Heart right ventricle (tissue), 16 donors: ENCODE measurements at regions not wholly inside any gene's neighbourhood (a gene's known extent, or its start where the extent isn't known, plus 50 kb on each side); places are given as distances from the start of the nearest gene placed in this dataset.

Experiments
- ATAC-seq, 8 donors: fragments of 200-7000 bp; cut with Tn5 transposase; one replicate each; pipeline ENCODE4 v1.9.1; 2020; ENCODE audit warnings: mild to moderate bottlenecking in 8 of 8, moderate library complexity in 8 of 8, moderate number of reproducible peaks in 1 of 8
- DNase-seq, 2 donors: peaks; one replicate each; pipeline ENCODE4 v3.0.0-alpha.2; 2020
- H3K27ac ChIP-seq, 10 donors: fragments of 200-600 bp; sonication (generic) in 2 of 10; one replicate each; pipeline versions ENCODE4 v1.5.0 to v1.8.0; 2020 to 2022; ENCODE audit warnings: mild to moderate bottlenecking in 3 of 10
- H3K27me3 ChIP-seq, 7 donors: fragments of 200-600 bp; one replicate each; pipeline ENCODE4 v1.8.0; 2021 to 2022; ENCODE audit warnings: mild to moderate bottlenecking in 2 of 7
- H3K36me3 ChIP-seq, 9 donors: fragments of 200-600 bp; sonication (generic) in 1 of 9; one replicate each; pipeline versions ENCODE4 v1.5.0 to v1.8.0; 2020 to 2022; ENCODE audit warnings: mild to moderate bottlenecking in 2 of 9
- H3K4me1 ChIP-seq, 9 donors: fragments of 200-600 bp; sonication (generic) in 1 of 9; one replicate each; pipeline versions ENCODE4 v1.5.0 to v1.8.0; 2020 to 2022; ENCODE audit warnings: mild to moderate bottlenecking in 4 of 9
- H3K4me3 ChIP-seq, 10 donors: fragments of 200-600 bp; sonication (generic) in 2 of 10; one replicate each; pipeline versions ENCODE4 v1.5.0 to v1.8.0; 2020 to 2022; ENCODE audit warnings: mild to moderate bottlenecking in 7 of 10, moderate library complexity in 2 of 10
- H3K9me3 ChIP-seq, 11 donors: fragments of 200-600 bp in 10 of 11; sonication (generic) in 2 of 11; one replicate each; pipeline versions ENCODE4 v1.5.0 to v1.8.0; 2013 to 2022; ENCODE audit warnings: mild to moderate bottlenecking in 2 of 11, control low read depth in 1 of 11, moderate library complexity in 1 of 11
- CTCF ChIP-seq, 9 donors: fragments of 200-600 bp; sonication (generic) in 2 of 9; IDR thresholded peaks; one replicate each; pipeline versions ENCODE4 v1.5.0 to v1.8.0; 2021 to 2022; ENCODE audit warnings: antibody characterized with exemption in 9 of 9, mild to moderate bottlenecking in 5 of 9, moderate library complexity in 1 of 9
- WGBS, 2 donors: extraction: QIAGEN DNeasy Blood & Tissue Kit; methylation state at CpG; one replicate each; pipeline ENCODE4 v1.1.7; 2013; ENCODE audit warnings: inconsistent platforms in 1 of 2; 5-methylcytosine and 5-hydroxymethylcytosine counted together
- intact Hi-C, 10 donors: fragments of 100-400 bp; cut with DNase I; formaldehyde crosslinking; loops; one replicate each; pipeline versions ENCODE4 v1.11.1 to v1.14.2; 2022
- donor health status: Arrhythmogenic right ventricular cardiomyopathy.
- donor health status: ischemic (EF 13 %, LVEDD 7.1; RV severe dilation, severe dysfunction).
- donor health status: healthy with polysubstance abuse.
- donor health status: DM: no; HTN: yes; CAD: no.
- donor health status: DM: no; HTN: no; CAD: no.
- donor health status: ischemic (EF 25% LVEDD 6.9; RV normal size, moderate dysfunction).
- donor health status: ischemic (EF 25% LVEDD 5.7; RV mildly dilated, moderate dysfunction).
- donor health status: healthy.
- donor health status: DM: yes; HTN: yes; CAD: no.
- donor health status: Ischemic cardiomyopathy.
- donor health status: ischemic (EF 35%, LVEDD 5.7; RV mildly dilated, moderate dysfunction).
- donor health status: nonischemic (EF 11% LVEDD 7.7; RV severe dilation, severe dysfunction).
- donor health status: DM: yes; HTN: yes; CAD: no.
- donor health status: PGD.
- donor health status: ischemic (EF 29% LVEDD 5.4; RV normal size, mild dysfunction).
- donor health status: nonischemic (EF 23%, LVEDD 6.1; RV moderate dilation, normal function).

- DNase-seq (no peak), ATAC-seq (peak in 1 of 8 donors; percentile 46)
- Histone ChIP-seq H3K4me3 (no peak overlapping the region), H3K27ac (no peak overlapping the region), H3K36me3 (no peaks in the 10 kb centered on the region), H3K27me3 (no peaks in the 10 kb centered on the region), H3K9me3 (no peaks in the 10 kb centered on the region), H3K4me1 (peaks cover 0 to 8% (median 0%) of the 10 kb centered on the region in 9 donors)
- intact Hi-C loops = no loop called here
- no peak for TF ChIP-seq CTCF (IDR thresholded peaks at IDR 0.05)
- 36% methylated on average over 3 of the region's 3 CpGs for WGBS, 2 donors
Measured at GRCh38 chr6:153840039-153840850, 198.8 kb upstream of the OPRM1 start.

- Histone ChIP-seq H3K4me1 (no peaks in the 10 kb centered on the region), H3K36me3 (no peaks in the 10 kb centered on the region), H3K9me3 (no peaks in the 10 kb centered on the region), H3K27me3 (no peaks in the 10 kb centered on the region), H3K27ac (no peak overlapping the region), H3K4me3 (no peak overlapping the region)
- DNase-seq = no peak
- TF ChIP-seq CTCF (IDR thresholded peaks at IDR 0.05) = no peak
- intact Hi-C loops = no loop called here
- no peak for ATAC-seq
- WGBS, 2 donors = 79 to 96% methylated on average over 9 of the region's 9 CpGs
Measured at GRCh38 chr6:153832543-153832942, 206.5 kb upstream of the OPRM1 start.

- no peak for ATAC-seq
- WGBS, 2 donors = 69 to 76% methylated on average over 5 of the region's 5 CpGs
- H3K27ac ChIP-seq = no peak overlapping the region
- no peak for TF ChIP-seq CTCF (IDR thresholded peaks at IDR 0.05)
- no peaks in the 10 kb centered on the region for H3K4me1 ChIP-seq
- no peaks in the 10 kb centered on the region for H3K36me3 ChIP-seq
- H3K4me3 ChIP-seq = no peak overlapping the region
- no peaks in the 10 kb centered on the region for H3K27me3 ChIP-seq
- no peaks in the 10 kb centered on the region for H3K9me3 ChIP-seq
- intact Hi-C loops = no loop called here
- no peak for DNase-seq
Measured at GRCh38 chr6:153831350-153832078, 207.5 kb upstream of the OPRM1 start.

- peaks cover 0 to 26% (median 7%) of the 10 kb centered on the region in 11 donors for H3K9me3 ChIP-seq
- no peaks in the 10 kb centered on the region for H3K36me3 ChIP-seq
- no peak for ATAC-seq
- H3K27ac ChIP-seq = no peak overlapping the region
- intact Hi-C loops = no loop called here
- H3K4me1 ChIP-seq = no peaks in the 10 kb centered on the region
- no peak for TF ChIP-seq CTCF (IDR thresholded peaks at IDR 0.05)
- 91 to 93% methylated on average over 3 of the region's 3 CpGs for WGBS, 2 donors
- no peak for DNase-seq
- H3K4me3 ChIP-seq = no peak overlapping the region
- no peaks in the 10 kb centered on the region for H3K27me3 ChIP-seq
Measured at GRCh38 chr6:153817173-153817572, 221.9 kb upstream of the OPRM1 start.
